HepG2 (cell line): ENCODE measurements at regions not wholly inside any gene's neighbourhood (a gene's known extent, or its start where the extent isn't known, plus 50 kb on each side); places are given as distances from the start of the nearest gene placed in this dataset.

Experiments
- ATAC-seq: fragments of 200-7000 bp; cut with Tn5 transposase; 3 replicates; pipeline ENCODE4 v1.9.1; 2020; ENCODE audit warnings: mild to moderate bottlenecking, moderate library complexity
- BruUV-seq: library from RNA; stranded (reverse); fragments of 400-500 nt; replicated peaks from 2 replicates; lab custom pipeline; 2021; lab: Mats Ljungman, UMichigan
- CTCF ChIA-PET: fragments of 300-600 bp; formaldehyde crosslinking; extraction: SDS; loops from one replicate; lab custom pipeline; 2021; ENCODE audit warnings: low total read pairs, inconsistent platforms, low intra/inter-chr PET ratio; lab: Yijun Ruan, JAX
- POLR2A ChIA-PET: fragments of 350-600 bp; sonication (Branson Sonifier 250); formaldehyde crosslinking; loops from one replicate; lab custom pipeline; 2020; ENCODE audit warnings: antibody characterized with exemption, inconsistent platforms; lab: Yijun Ruan, JAX
- DNase-seq: peaks from one replicate; pipeline ENCODE4 v3.0.0-alpha.2; 2015; ENCODE audit warnings: low spot score
- FAIRE-seq: peaks from 3 replicates; lab custom pipeline; 2011; peaks lifted over from hg19 to GRCh38; lab: Jason Lieb, UNC
- H2AFZ ChIP-seq: one replicate; pipeline ENCODE4 v1.6.1; 2011; ENCODE audit warnings: low read length, inconsistent platforms
- H3K27ac ChIP-seq: fragments of 300-600 bp; 3 replicates; pipeline ENCODE4 v1.8.0; 2011; ENCODE audit warnings: mixed run types, mild to moderate bottlenecking, mixed read lengths, low read length, inconsistent platforms; ENCODE audit not compliant: insufficient read depth; ENCODE audit errors: extremely low read length
- H3K27me3 ChIP-seq, 2 experiments: fragments of 200-600 bp in 1 of 2; 2 replicates in 1 of 2; 3 replicates in 1 of 2; pipeline versions ENCODE4 v1.6.0 to v1.8.0; 2011; ENCODE audit warnings: low read length in 2 of 2, mild to moderate bottlenecking in 2 of 2, moderate library complexity in 2 of 2, inconsistent platforms in 1 of 2; ENCODE audit not compliant: insufficient read depth in 2 of 2, control insufficient read depth in 1 of 2
- H3K36me3 ChIP-seq, 2 experiments: fragments of 200-600 bp in 1 of 2; replicated peaks in 1 of 2; 2 replicates in 1 of 2; 3 replicates in 1 of 2; pipeline versions ENCODE4 v1.5.1 to v1.8.0; 2011; ENCODE audit warnings: low read length in 2 of 2, inconsistent platforms in 1 of 2; ENCODE audit not compliant: insufficient read depth in 2 of 2, control insufficient read depth in 1 of 2
- H3K4me1 ChIP-seq: 2 replicates; pipeline ENCODE4 v1.5.1; 2012; ENCODE audit warnings: low read length, inconsistent platforms; ENCODE audit not compliant: insufficient read depth
- H3K4me2 ChIP-seq: 2 replicates; pipeline ENCODE4 v1.6.0; 2011; ENCODE audit warnings: low read depth, low read length, inconsistent platforms
- H3K4me3 ChIP-seq, 3 experiments: fragments of 200-600 bp in 1 of 3; sonication (generic), shearing (Covaris generic) in 1 of 3; replicated peaks in 1 of 3; 2 replicates each; pipeline ENCODE4 v1.5.1; 2011 to 2016; ENCODE audit warnings: low read length in 3 of 3, inconsistent platforms in 2 of 3, low read depth in 2 of 3, mild to moderate bottlenecking in 2 of 3, control low read depth in 1 of 3, mixed read lengths in 1 of 3; ENCODE audit not compliant: insufficient read depth in 1 of 3
- H3K79me2 ChIP-seq: one replicate; pipeline ENCODE4 v1.6.1; 2011; ENCODE audit warnings: low read length, inconsistent platforms; ENCODE audit not compliant: insufficient read depth
- H3K9ac ChIP-seq: 2 replicates; pipeline ENCODE4 v1.6.0; 2011; ENCODE audit warnings: mild to moderate bottlenecking, low read depth, low read length, inconsistent platforms; ENCODE audit not compliant: insufficient read depth
- H3K9me3 ChIP-seq: 2 replicates; pipeline ENCODE4 v1.5.1; 2012; ENCODE audit warnings: mild to moderate bottlenecking, low read length
- H4K20me1 ChIP-seq: 2 replicates; pipeline ENCODE4 v1.6.0; 2011; ENCODE audit warnings: inconsistent platforms, mild to moderate bottlenecking, low read length, moderate library complexity; ENCODE audit not compliant: insufficient read depth
- EHMT2 ChIP-seq: fragments of 200-600 bp; sonication (generic); IDR thresholded peaks from 2 replicates; pipeline ENCODE4 v1.7.0; 2017; ENCODE audit warnings: antibody characterized with exemption, low read depth, low read length, borderline replicate concordance
- ETV6 ChIP-seq: sonication (generic); formaldehyde crosslinking; conservative IDR thresholded peaks from 2 replicates; pipeline ENCODE4 v1.4.0; 2020; ENCODE audit warnings: missing genetic modification reagents
- PHF20 ChIP-seq: sonication (generic); formaldehyde crosslinking; IDR thresholded peaks from 2 replicates; pipeline ENCODE4 v1.5.0; 2020; ENCODE audit warnings: mild to moderate bottlenecking, missing genetic modification reagents
- PHF5A ChIP-seq: IDR thresholded peaks from one replicate; pipeline ENCODE4 v1.6.1; 2018; ENCODE audit warnings: low read depth, missing genetic modification reagents; ENCODE audit not compliant: unreplicated experiment
- RFX3 ChIP-seq: IDR thresholded peaks from 2 replicates; pipeline ENCODE4 v1.6.1; 2016; ENCODE audit warnings: missing biosample characterization, missing genetic modification reagents
- RNF2 ChIP-seq: fragments of 450-650 bp; conservative IDR thresholded peaks from 2 replicates; pipeline ENCODE4 v1.6.1; 2016; ENCODE audit warnings: low read depth
- RXRB ChIP-seq: IDR thresholded peaks from 2 replicates; pipeline ENCODE4 v1.6.1; 2016; ENCODE audit warnings: borderline replicate concordance, missing genetic modification reagents, missing compliant biosample characterization
- SRF ChIP-seq: IDR thresholded peaks from 2 replicates; pipeline ENCODE4 v1.6.1; 2011; ENCODE audit warnings: mild to moderate bottlenecking, low read depth, low read length, moderate library complexity
- ZNF34 ChIP-seq: sonication (generic); formaldehyde crosslinking; IDR thresholded peaks from 2 replicates; pipeline ENCODE4 v1.4.0; 2020; ENCODE audit warnings: mild to moderate bottlenecking, missing genetic modification reagents, borderline replicate concordance
- ZNF430 ChIP-seq: sonication (generic); formaldehyde crosslinking; IDR thresholded peaks from 2 replicates; pipeline ENCODE4 v1.9.0; 2021; ENCODE audit warnings: mild to moderate bottlenecking, missing genetic modification reagents
- ZNF543 ChIP-seq: sonication (generic); formaldehyde crosslinking; IDR thresholded peaks from 2 replicates; pipeline ENCODE4 v1.4.0; 2020; ENCODE audit warnings: mild to moderate bottlenecking, missing genetic modification reagents
- ZNF761 ChIP-seq: sonication (generic); formaldehyde crosslinking; conservative IDR thresholded peaks from 2 replicates; pipeline ENCODE4 v1.4.0; 2020; ENCODE audit warnings: mild to moderate bottlenecking, missing genetic modification reagents
- ZNF816 ChIP-seq: sonication (generic); formaldehyde crosslinking; IDR thresholded peaks from 2 replicates; pipeline ENCODE4 v1.8.0; 2022; ENCODE audit warnings: missing genetic modification reagents, mild to moderate bottlenecking, borderline replicate concordance
- ZSCAN30 ChIP-seq: sonication (generic); formaldehyde crosslinking; IDR thresholded peaks from 2 replicates; pipeline ENCODE4 v1.5.0; 2020; ENCODE audit warnings: mild to moderate bottlenecking, missing genetic modification reagents
- WGBS: methylation state at CpG from one replicate; pipeline ENCODE4 v1.1.6; 2017; ENCODE audit warnings: low lambda C conversion rate; 5-methylcytosine and 5-hydroxymethylcytosine counted together
- in situ Hi-C: cut with HindIII; loops from 2 replicates; pipeline ENCODE4 v1.10.0; 2017; ENCODE audit warnings: low pct_unique_long_range_greater_than_20kb; ENCODE audit not compliant: extremely low pct_ligation_motif_present
- intact Hi-C: fragments of 100-400 bp; cut with micrococcal nuclease; formaldehyde crosslinking; loops from one replicate; pipeline ENCODE4 v1.10.0; 2022; ENCODE audit not compliant: unreplicated experiment
- TF ChIP-seq, protein P1 (sequence below): sonication (generic); IDR thresholded peaks from 2 replicates; pipeline ENCODE4 v1.6.1; 2016; ENCODE audit warnings: low read depth, borderline replicate concordance

DNA sequence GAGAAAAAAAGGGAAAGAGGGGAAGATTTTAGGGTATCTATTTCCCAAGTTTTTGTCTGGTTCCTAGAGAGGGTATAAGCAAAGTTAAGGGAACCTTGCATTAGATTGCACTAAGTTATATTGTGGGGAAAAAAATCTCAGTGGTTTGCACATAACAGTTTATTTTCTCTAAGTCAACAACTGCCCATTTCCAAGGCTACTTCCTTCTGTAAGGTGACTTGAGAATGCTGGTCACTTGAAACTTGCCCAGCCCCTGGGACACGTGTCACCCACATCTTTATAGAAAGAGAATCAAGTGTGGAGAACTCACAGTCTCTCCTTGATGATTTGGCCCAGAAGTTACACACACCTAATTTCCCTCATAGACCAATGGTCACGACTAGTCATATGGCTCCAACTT, 488.6 kb upstream of the PODXL start:
- no peaks in the 10 kb centered on the region for H3K4me1 ChIP-seq
- H3K9ac ChIP-seq = no peak overlapping the region
- ChIA-PET POLR2A (no interaction called here), CTCF (no interaction called here)
- H3K4me2 ChIP-seq = no peak overlapping the region
- H3K27me3 ChIP-seq = no peaks in the 10 kb centered on the region
- FAIRE-seq = no peak
- no peaks in the 10 kb centered on the region for H3K9me3 ChIP-seq
- ATAC-seq = no peak
- intact Hi-C loops (loop anchor here (5.0 kb wide), 1 partner anchor 207 kb away; no protein-coding TSS in a partner anchor), in situ Hi-C loops (no loop called here)
- no peak for DNase-seq
- no peak overlapping the region for H3K27ac ChIP-seq
- H3K4me3 ChIP-seq = no peak overlapping the region
- no peaks in the 10 kb centered on the region for H3K36me3 ChIP-seq
- no peaks in the 10 kb centered on the region for H3K79me2 ChIP-seq
- no peak for TF ChIP-seq ZNF761
- TF ChIP-seq, protein P1, sequence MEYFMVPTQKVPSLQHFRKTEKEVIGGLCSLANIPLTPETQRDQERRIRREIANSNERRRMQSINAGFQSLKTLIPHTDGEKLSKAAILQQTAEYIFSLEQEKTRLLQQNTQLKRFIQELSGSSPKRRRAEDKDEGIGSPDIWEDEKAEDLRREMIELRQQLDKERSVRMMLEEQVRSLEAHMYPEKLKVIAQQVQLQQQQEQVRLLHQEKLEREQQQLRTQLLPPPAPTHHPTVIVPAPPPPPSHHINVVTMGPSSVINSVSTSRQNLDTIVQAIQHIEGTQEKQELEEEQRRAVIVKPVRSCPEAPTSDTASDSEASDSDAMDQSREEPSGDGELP = no peak
- no peak for TF ChIP-seq SRF
- TF ChIP-seq PHF5A (CRISPR knock-in tag) = no peak
- TF ChIP-seq ZSCAN30 (CRISPR knock-in tag) = no peak
- no peak for TF ChIP-seq RFX3
- TF ChIP-seq EHMT2 = no peak
- no peak for TF ChIP-seq RXRB (CRISPR knock-in tag)
- no peak for TF ChIP-seq ZNF430
- TF ChIP-seq ZNF816 (CRISPR knock-in tag) = no peak
- TF ChIP-seq RNF2 = no peak
- TF ChIP-seq ETV6 = no peak
- no peak for TF ChIP-seq ZNF543 (CRISPR knock-in tag)
- TF ChIP-seq PHF20 (CRISPR knock-in tag) = no peak
- TF ChIP-seq ZNF34 (CRISPR knock-in tag) = no peak
- H4K20me1 ChIP-seq = no peaks in the 10 kb centered on the region
- 31% methylated on average over 2 of the region's 2 CpGs for WGBS
- H2AFZ ChIP-seq = no peak overlapping the region
- no TSS peak for BruUV-seq
